A673 (cell line): ENCODE measurements at regions not wholly inside any gene's neighbourhood (a gene's known extent, or its start where the extent isn't known, plus 50 kb on each side); places are given as distances from the start of the nearest gene placed in this dataset.

Source experiments
- EZH2 ChIP-seq: fragments of 200-600 bp; sonication (generic); IDR thresholded peaks from 2 replicates; pipeline ENCODE4 v1.6.1; 2017; ENCODE audit warnings: borderline replicate concordance, low read depth, mild to moderate bottlenecking, mixed read lengths, antibody characterized with exemption, low read length; ENCODE audit not compliant: poor library complexity, severe bottlenecking
- TF ChIP-seq, protein P1 (sequence below): fragments of 300-800, 200-600 bp; sonication (generic); conservative IDR thresholded peaks from 2 replicates; pipeline ENCODE4 v1.5.1; 2017; ENCODE audit warnings: low read depth, mild to moderate bottlenecking, antibody characterized with exemption, low read length, moderate library complexity, mixed read lengths

- TF ChIP-seq, protein P1, sequence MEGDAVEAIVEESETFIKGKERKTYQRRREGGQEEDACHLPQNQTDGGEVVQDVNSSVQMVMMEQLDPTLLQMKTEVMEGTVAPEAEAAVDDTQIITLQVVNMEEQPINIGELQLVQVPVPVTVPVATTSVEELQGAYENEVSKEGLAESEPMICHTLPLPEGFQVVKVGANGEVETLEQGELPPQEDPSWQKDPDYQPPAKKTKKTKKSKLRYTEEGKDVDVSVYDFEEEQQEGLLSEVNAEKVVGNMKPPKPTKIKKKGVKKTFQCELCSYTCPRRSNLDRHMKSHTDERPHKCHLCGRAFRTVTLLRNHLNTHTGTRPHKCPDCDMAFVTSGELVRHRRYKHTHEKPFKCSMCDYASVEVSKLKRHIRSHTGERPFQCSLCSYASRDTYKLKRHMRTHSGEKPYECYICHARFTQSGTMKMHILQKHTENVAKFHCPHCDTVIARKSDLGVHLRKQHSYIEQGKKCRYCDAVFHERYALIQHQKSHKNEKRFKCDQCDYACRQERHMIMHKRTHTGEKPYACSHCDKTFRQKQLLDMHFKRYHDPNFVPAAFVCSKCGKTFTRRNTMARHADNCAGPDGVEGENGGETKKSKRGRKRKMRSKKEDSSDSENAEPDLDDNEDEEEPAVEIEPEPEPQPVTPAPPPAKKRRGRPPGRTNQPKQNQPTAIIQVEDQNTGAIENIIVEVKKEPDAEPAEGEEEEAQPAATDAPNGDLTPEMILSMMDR = no peak
- TF ChIP-seq EZH2 = no peak
Measured at GRCh38 chr12:115824936-115825602, 452.4 kb downstream of the MED13L start.
